Skeletal muscle cell (primary cell): ENCODE measurements at regions not wholly inside any gene's neighbourhood (a gene's known extent, or its start where the extent isn't known, plus 50 kb on each side); places are given as distances from the start of the nearest gene placed in this dataset.

Source experiments
- DNase-seq: peaks from one replicate; pipeline ENCODE4 v3.0.0-alpha.2; 2010; ENCODE audit warnings: low read depth
- H3K4me3 ChIP-seq: 2 replicates; pipeline ENCODE4 v1.5.1; 2011; ENCODE audit warnings: low read depth, mild to moderate bottlenecking, control low read depth, low read length, moderate library complexity

GRCh38 chr3:87390821-87391220 is 114.4 kb upstream of the POU1F1 start:
- no peak for DNase-seq
- H3K4me3 ChIP-seq, result no peak overlapping the region

GRCh38 chr3:87390353-87390752 is 114.0 kb upstream of the POU1F1 start:
- no peak overlapping the region for H3K4me3 ChIP-seq
- DNase-seq, result no peak

GRCh38 chr3:87375231-87375682 is 98.9 kb upstream of the POU1F1 start:
- no peak for DNase-seq
- H3K4me3 ChIP-seq, result no peak overlapping the region

- DNase-seq, result no peak
- H3K4me3 ChIP-seq, result no peak overlapping the region
These were observed 93.6 kb upstream of the POU1F1 start for GRCh38 chr3:87370007-87370406.

GRCh38 chr3:87367736-87368135 is 91.4 kb upstream of the POU1F1 start:
- DNase-seq, result no peak
- no peak overlapping the region for H3K4me3 ChIP-seq

- no peak for DNase-seq
- H3K4me3 ChIP-seq, result no peak overlapping the region
These were observed 87.3 kb upstream of the POU1F1 start for GRCh38 chr3:87363721-87364120.

- DNase-seq, result no peak
- no peak overlapping the region for H3K4me3 ChIP-seq
These were observed 85.6 kb upstream of the POU1F1 start for GRCh38 chr3:87361956-87362355.

GRCh38 chr3:87361271-87361670 is 84.9 kb upstream of the POU1F1 start:
- no peak for DNase-seq
- H3K4me3 ChIP-seq, result no peak overlapping the region

- no peak overlapping the region for H3K4me3 ChIP-seq
- no peak for DNase-seq
These were observed 83.4 kb upstream of the POU1F1 start for GRCh38 chr3:87359826-87360225.

GRCh38 chr3:87359025-87359424 is 82.6 kb upstream of the POU1F1 start:
- H3K4me3 ChIP-seq, result no peak overlapping the region
- DNase-seq, result no peak

- DNase-seq, result no peak
- no peak overlapping the region for H3K4me3 ChIP-seq
These were observed 81.7 kb upstream of the POU1F1 start for GRCh38 chr3:87358066-87358465.

GRCh38 chr3:87354398-87354797 is 78.0 kb upstream of the POU1F1 start:
- DNase-seq, result no peak

GRCh38 chr3:87351937-87352336 is 75.6 kb upstream of the POU1F1 start:
- no peak for DNase-seq

More at GRCh38 chr3:87354398-87354797, 78.0 kb upstream of the POU1F1 start:
- H3K4me3 ChIP-seq, result no peak overlapping the region

GRCh38 chr3:87350367-87351199 is 74.2 kb upstream of the POU1F1 start:
- no peak overlapping the region for H3K4me3 ChIP-seq
- DNase-seq, result peak; percentile 16

More at GRCh38 chr3:87351937-87352336, 75.6 kb upstream of the POU1F1 start:
- H3K4me3 ChIP-seq, result no peak overlapping the region

- DNase-seq, result no peak
- H3K4me3 ChIP-seq, result no peak overlapping the region
These were observed 73.4 kb upstream of the POU1F1 start for GRCh38 chr3:87349833-87350232.

GRCh38 chr3:87336761-87337160 is 60.4 kb upstream of the POU1F1 start:
- H3K4me3 ChIP-seq, result no peak overlapping the region
- DNase-seq, result no peak

- DNase-seq, result no peak
- no peak overlapping the region for H3K4me3 ChIP-seq
These were observed 59.5 kb upstream of the POU1F1 start for GRCh38 chr3:87335931-87336330.

- H3K4me3 ChIP-seq, result no peak overlapping the region
- peak; percentile 76 for DNase-seq
These were observed 57.1 kb upstream of the POU1F1 start for GRCh38 chr3:87333393-87333892.

GRCh38 chr3:87332789-87333188 is 56.4 kb upstream of the POU1F1 start:
- DNase-seq, result no peak
- no peak overlapping the region for H3K4me3 ChIP-seq

GRCh38 chr3:87329065-87329464 is 52.7 kb upstream of the POU1F1 start:
- DNase-seq, result no peak
- H3K4me3 ChIP-seq, result no peak overlapping the region
